ENCODE measurements at regions not wholly inside any gene's neighbourhood (a gene's known extent, or its start where the extent isn't known, plus 50 kb on each side); places are given as distances from the start of the nearest gene placed in this dataset.

- DNase-seq (ENCODE audit: low read depth), result no peak
- no peak for TF ChIP-seq CTCF (conservative IDR thresholded peaks at IDR 0.05; ENCODE audit: control insufficient read depth, insufficient read depth, low read depth, low read length)
- H3K4me3 ChIP-seq (ENCODE audit: control insufficient read depth, low read depth, low read length), result no peak overlapping the region
Observed at GRCh38 chr7:41199136-41199535, 503.8 kb downstream of the INHBA start.

- no peak for TF ChIP-seq CTCF (conservative IDR thresholded peaks at IDR 0.05; ENCODE audit: control insufficient read depth, insufficient read depth, low read depth, low read length)
- DNase-seq (ENCODE audit: low read depth), result no peak
- no peak overlapping the region for H3K4me3 ChIP-seq (ENCODE audit: control insufficient read depth, low read depth, low read length)
Observed at GRCh38 chr7:41198502-41198901, 504.4 kb downstream of the INHBA start.

GRCh38 chr7:41197769-41198168, 505.1 kb downstream of the INHBA start:
- no peak for TF ChIP-seq CTCF (conservative IDR thresholded peaks at IDR 0.05; ENCODE audit: control insufficient read depth, insufficient read depth, low read depth, low read length)
- DNase-seq (ENCODE audit: low read depth), result no peak

GRCh38 chr7:41193738-41194282, 509.1 kb downstream of the INHBA start:
- no peak overlapping the region for H3K4me3 ChIP-seq (ENCODE audit: control insufficient read depth, low read depth, low read length)
- no peak for TF ChIP-seq CTCF (conservative IDR thresholded peaks at IDR 0.05; ENCODE audit: control insufficient read depth, insufficient read depth, low read depth, low read length)
- no peak for DNase-seq (ENCODE audit: low read depth)

More at GRCh38 chr7:41197769-41198168, 505.1 kb downstream of the INHBA start:
- H3K4me3 ChIP-seq (ENCODE audit: control insufficient read depth, low read depth, low read length), result no peak overlapping the region

GRCh38 chr7:41190581-41190980, 512.3 kb downstream of the INHBA start:
- H3K4me3 ChIP-seq (ENCODE audit: control insufficient read depth, low read depth, low read length), result no peak overlapping the region
- DNase-seq (ENCODE audit: low read depth), result no peak
- no peak for TF ChIP-seq CTCF (conservative IDR thresholded peaks at IDR 0.05; ENCODE audit: control insufficient read depth, insufficient read depth, low read depth, low read length)

- no peak for TF ChIP-seq CTCF (conservative IDR thresholded peaks at IDR 0.05; ENCODE audit: control insufficient read depth, insufficient read depth, low read depth, low read length)
- no peak overlapping the region for H3K4me3 ChIP-seq (ENCODE audit: control insufficient read depth, low read depth, low read length)
- DNase-seq (ENCODE audit: low read depth), result peak; percentile 97
Observed at GRCh38 chr7:41189866-41190265, 513.0 kb downstream of the INHBA start.

All from fibroblast of mammary gland (primary cell).